ENCODE measurements at regions not wholly inside any gene's neighbourhood (a gene's known extent, or its start where the extent isn't known, plus 50 kb on each side); places are given as distances from the start of the nearest gene placed in this dataset.
"Not testable (repeated sequence)": the region's sequence is repeated elsewhere in the genome, so short reads cannot be mapped to it uniquely, and the experiment has no call there.

GRCh38 chr2:7730990-7731389 is 813.8 kb downstream of the RNF144A start:
- peak in 1 of 2 experiments; percentile 39 for DNase-seq

- DNase-seq: no peak
Observed at GRCh38 chr2:7732497-7732896, 815.3 kb downstream of the RNF144A start.

GRCh38 chr2:7736646-7737305 is 819.6 kb downstream of the RNF144A start:
- DNase-seq: no peak

- DNase-seq: no peak
Observed at GRCh38 chr2:7738596-7738995, 821.4 kb downstream of the RNF144A start.

- no peak for DNase-seq
Observed at GRCh38 chr2:7740114-7740513, 822.9 kb downstream of the RNF144A start.

- no peak for DNase-seq
Observed at GRCh38 chr2:7742301-7742700, 825.1 kb downstream of the RNF144A start.

GRCh38 chr2:7744827-7745226 is 827.6 kb downstream of the RNF144A start:
- DNase-seq: no peak

GRCh38 chr2:7745369-7745768 is 828.2 kb downstream of the RNF144A start:
- no peak for DNase-seq

- no peak for DNase-seq
Observed at GRCh38 chr2:7748717-7749415, 831.7 kb downstream of the RNF144A start.

- DNase-seq: no peak
Observed at GRCh38 chr2:7749895-7750559, 832.8 kb downstream of the RNF144A start.

- DNase-seq: peak in 1 of 2 experiments; percentile 32
Observed at GRCh38 chr2:7752291-7752690, 835.1 kb downstream of the RNF144A start.

- DNase-seq: no peak
Observed at GRCh38 chr2:7753777-7754176, 836.6 kb downstream of the RNF144A start.

GRCh38 chr2:7755879-7756278 is 838.7 kb downstream of the RNF144A start:
- no peak for DNase-seq

GRCh38 chr2:7758073-7758759 is 841.0 kb downstream of the RNF144A start:
- DNase-seq: no peak

GRCh38 chr2:7759898-7760297 is 842.7 kb downstream of the RNF144A start:
- no peak for DNase-seq

- DNase-seq: not testable (repeated sequence)
Observed at GRCh38 chr2:7763418-7763817, 846.2 kb downstream of the RNF144A start.

- no peak for DNase-seq
Observed at GRCh38 chr2:7765236-7765635, 848.0 kb downstream of the RNF144A start.

- DNase-seq: no peak
Observed at GRCh38 chr2:7766088-7766722, 849.0 kb downstream of the RNF144A start.

GRCh38 chr2:7766978-7767565 is 849.9 kb downstream of the RNF144A start:
- no peak for DNase-seq

- DNase-seq: no peak
Observed at GRCh38 chr2:7767902-7768301, 850.7 kb downstream of the RNF144A start.

- no peak for DNase-seq
Observed at GRCh38 chr2:7771781-7772180, 854.6 kb downstream of the RNF144A start.
